ENCODE measurements at regions not wholly inside any gene's neighbourhood (a gene's known extent, or its start where the extent isn't known, plus 50 kb on each side); places are given as distances from the start of the nearest gene placed in this dataset.

DNA sequence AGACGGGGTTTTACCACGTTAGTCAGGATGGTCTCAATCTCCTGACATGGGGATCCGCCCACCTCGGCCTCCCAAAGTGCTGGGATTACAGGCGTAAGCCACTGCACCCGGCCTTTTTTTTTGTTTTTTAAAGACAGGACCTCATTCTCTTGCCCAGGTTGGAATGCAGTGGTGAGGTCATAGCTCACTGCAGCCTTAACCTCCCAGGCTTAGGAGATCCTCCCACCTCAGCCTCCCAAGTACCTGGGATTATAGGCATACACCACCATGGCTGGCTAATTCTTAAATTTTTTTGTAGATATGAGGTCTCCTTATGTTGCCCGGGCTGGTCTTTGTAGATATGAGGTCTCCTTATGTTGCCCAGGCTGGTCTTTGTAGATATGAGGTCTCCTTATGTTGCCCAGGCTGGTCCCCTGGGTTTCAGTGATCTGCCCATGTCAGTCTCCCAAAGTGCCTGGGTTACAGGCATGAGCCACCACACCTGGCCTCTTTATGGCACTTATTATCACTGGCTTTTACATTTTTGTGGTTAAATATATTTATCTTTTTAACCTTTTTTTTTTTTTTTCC is 82.3 kb upstream of the RNU6-1 start:
- no peak for TF ChIP-seq EZH2 (IDR thresholded peaks at IDR 0.05; ENCODE audit: borderline replicate concordance, low read length)
- TF ChIP-seq, protein P1, sequence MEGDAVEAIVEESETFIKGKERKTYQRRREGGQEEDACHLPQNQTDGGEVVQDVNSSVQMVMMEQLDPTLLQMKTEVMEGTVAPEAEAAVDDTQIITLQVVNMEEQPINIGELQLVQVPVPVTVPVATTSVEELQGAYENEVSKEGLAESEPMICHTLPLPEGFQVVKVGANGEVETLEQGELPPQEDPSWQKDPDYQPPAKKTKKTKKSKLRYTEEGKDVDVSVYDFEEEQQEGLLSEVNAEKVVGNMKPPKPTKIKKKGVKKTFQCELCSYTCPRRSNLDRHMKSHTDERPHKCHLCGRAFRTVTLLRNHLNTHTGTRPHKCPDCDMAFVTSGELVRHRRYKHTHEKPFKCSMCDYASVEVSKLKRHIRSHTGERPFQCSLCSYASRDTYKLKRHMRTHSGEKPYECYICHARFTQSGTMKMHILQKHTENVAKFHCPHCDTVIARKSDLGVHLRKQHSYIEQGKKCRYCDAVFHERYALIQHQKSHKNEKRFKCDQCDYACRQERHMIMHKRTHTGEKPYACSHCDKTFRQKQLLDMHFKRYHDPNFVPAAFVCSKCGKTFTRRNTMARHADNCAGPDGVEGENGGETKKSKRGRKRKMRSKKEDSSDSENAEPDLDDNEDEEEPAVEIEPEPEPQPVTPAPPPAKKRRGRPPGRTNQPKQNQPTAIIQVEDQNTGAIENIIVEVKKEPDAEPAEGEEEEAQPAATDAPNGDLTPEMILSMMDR (IDR thresholded peaks at IDR 0.05; ENCODE audit: low read length) = no peak
- H3K27ac ChIP-seq (ENCODE audit: low read depth, low read length, poor library complexity, severe bottlenecking) = no peak overlapping the region

DNA sequence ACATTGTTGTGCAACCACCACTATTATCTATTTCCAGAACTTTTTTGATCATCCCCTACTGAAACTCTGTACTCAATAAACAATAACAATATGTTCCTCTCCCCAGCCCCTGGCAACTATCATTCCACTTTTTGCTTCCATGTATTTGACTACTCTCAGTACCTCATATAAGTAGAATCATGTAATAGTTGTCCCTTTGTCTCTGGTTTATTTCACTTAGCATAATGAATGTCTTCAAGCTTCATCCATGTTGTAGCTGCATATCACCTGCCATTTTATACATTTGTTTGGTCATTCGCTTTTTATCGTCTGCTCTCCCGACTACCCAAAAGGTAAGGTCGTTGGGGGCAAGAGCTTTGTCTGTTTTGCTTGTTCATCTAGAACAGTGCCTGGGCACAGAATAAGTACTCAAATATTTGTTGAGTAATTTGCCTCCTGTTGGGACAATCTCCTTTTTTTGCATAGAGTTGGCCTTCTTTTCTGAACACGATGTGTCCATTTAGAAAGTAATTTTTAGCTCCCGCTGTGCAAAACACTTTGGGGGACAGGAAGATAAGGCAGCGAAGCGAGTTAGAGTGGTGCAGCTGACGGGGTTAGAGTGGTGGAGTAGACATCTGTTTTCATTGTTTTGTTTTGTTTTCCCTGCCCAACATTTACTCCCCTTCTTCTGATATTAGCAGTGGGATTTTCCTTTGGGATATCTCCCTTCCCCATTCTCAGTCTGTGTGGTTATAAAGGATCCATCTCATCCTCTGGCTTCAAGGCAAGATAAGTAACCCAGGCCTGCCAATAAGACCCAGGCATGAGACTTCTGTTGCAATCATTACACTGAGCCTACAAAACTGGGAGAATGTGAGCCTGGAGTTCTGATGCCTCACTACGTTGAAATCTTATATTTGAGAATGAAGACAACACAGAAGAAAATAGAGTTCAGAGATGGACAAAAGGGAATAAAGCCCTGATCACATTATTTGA is 83.4 kb upstream of the RNU6-1 start:
- Histone ChIP-seq H3K4me3 (ENCODE audit: low read depth, low read length, poor library complexity, severe bottlenecking) (no peak overlapping the region), H3F3A (ENCODE audit: insufficient read depth, low read length) (no peaks in the 10 kb centered on the region), H3K4me1 (ENCODE audit: insufficient read depth, low read length, severe bottlenecking) (no peaks in the 10 kb centered on the region), H3K9me3 (ENCODE audit: low read length) (peaks cover 8% of the 10 kb centered on the region), H3K79me2 (ENCODE audit: insufficient read depth, low read length) (no peaks in the 10 kb centered on the region), H3K27ac (ENCODE audit: low read depth, low read length, poor library complexity, severe bottlenecking) (no peak overlapping the region), H2AFZ (ENCODE audit: low read length) (no peak overlapping the region), H4K20me1 (ENCODE audit: insufficient read depth, low read length) (no peaks in the 10 kb centered on the region), H3K9me2 (ENCODE audit: low read depth, low read length) (no peaks in the 10 kb centered on the region), H3K36me3 (ENCODE audit: insufficient read depth, low read length) (peaks cover 6% of the 10 kb centered on the region; the same call in 1 of the 2 replicates), H3K27me3 (ENCODE audit: insufficient read depth, low read length) (no peaks in the 10 kb centered on the region; the same call in 1 of the 2 replicates), H3K9ac (ENCODE audit: low read length) (no peak overlapping the region), H3K4me2 (ENCODE audit: low read length) (no peak overlapping the region)
- TF ChIP-seq, protein P1 (IDR thresholded peaks at IDR 0.05; ENCODE audit: low read length) = no peak
- no peak for TF ChIP-seq EZH2 (IDR thresholded peaks at IDR 0.05; ENCODE audit: borderline replicate concordance, low read length)

More for the DNA sequence above, 82.3 kb upstream of the RNU6-1 start:
- Histone ChIP-seq H2AFZ (ENCODE audit: low read length) (no peak overlapping the region), H3K27me3 (ENCODE audit: insufficient read depth, low read length) (no peaks in the 10 kb centered on the region; the same call in 1 of the 2 replicates), H3K9ac (ENCODE audit: low read length) (no peak overlapping the region), H4K20me1 (ENCODE audit: insufficient read depth, low read length) (no peaks in the 10 kb centered on the region), H3K4me1 (ENCODE audit: insufficient read depth, low read length, severe bottlenecking) (no peaks in the 10 kb centered on the region), H3K79me2 (ENCODE audit: insufficient read depth, low read length) (no peaks in the 10 kb centered on the region), H3K9me3 (ENCODE audit: low read length) (peaks cover 14% of the 10 kb centered on the region), H3K9me2 (ENCODE audit: low read depth, low read length) (no peaks in the 10 kb centered on the region), H3K36me3 (ENCODE audit: insufficient read depth, low read length) (peaks cover 7% of the 10 kb centered on the region; the same call in 1 of the 2 replicates), H3F3A (ENCODE audit: insufficient read depth, low read length) (no peaks in the 10 kb centered on the region), H3K4me3 (ENCODE audit: low read depth, low read length, poor library complexity, severe bottlenecking) (no peak overlapping the region), H3K4me2 (ENCODE audit: low read length) (no peak overlapping the region)

DNA sequence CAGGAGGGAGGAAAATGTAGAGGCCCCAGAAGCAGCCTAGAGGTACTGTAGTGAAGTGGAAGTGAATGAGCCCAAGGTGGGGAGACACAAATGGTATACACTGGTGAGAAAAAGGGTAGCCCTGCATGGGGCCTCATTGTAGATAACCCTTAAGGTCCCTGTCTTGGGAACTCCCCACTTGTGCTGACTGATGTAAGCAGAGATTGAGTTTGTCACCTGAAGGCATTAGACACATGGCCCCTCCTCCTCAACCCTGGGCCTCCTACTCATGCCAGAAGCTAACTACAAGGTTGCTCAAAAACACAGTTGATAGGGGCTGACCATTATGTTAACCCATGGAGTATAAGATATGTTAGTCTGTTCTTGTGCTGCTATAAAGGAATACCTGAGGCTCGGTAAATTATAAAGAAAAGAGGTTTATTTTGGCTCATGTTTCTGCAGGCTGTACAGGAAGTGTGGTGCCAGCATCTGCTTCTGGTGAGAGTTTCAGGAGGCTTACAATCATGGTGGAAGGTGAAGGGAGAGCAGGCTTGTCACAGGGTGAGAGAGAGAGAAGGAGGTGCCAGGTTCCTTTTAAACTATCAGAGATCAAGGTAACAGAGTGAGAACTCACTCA is 84.6 kb upstream of the RNU6-1 start:
- Histone ChIP-seq H4K20me1 (ENCODE audit: insufficient read depth, low read length) (no peaks in the 10 kb centered on the region), H3K36me3 (ENCODE audit: insufficient read depth, low read length) (no peaks in the 10 kb centered on the region; the same call in 1 of the 2 replicates), H3K4me2 (ENCODE audit: low read length) (no peak overlapping the region), H3K27me3 (ENCODE audit: insufficient read depth, low read length) (no peaks in the 10 kb centered on the region), H3K4me3 (ENCODE audit: low read depth, low read length, poor library complexity, severe bottlenecking) (no peak overlapping the region), H3F3A (ENCODE audit: insufficient read depth, low read length) (no peaks in the 10 kb centered on the region), H2AFZ (ENCODE audit: low read length) (no peak overlapping the region), H3K9me2 (ENCODE audit: low read depth, low read length) (no peaks in the 10 kb centered on the region), H3K9ac (ENCODE audit: low read length) (no peak overlapping the region), H3K27ac (ENCODE audit: low read depth, low read length, poor library complexity, severe bottlenecking) (no peak overlapping the region), H3K9me3 (ENCODE audit: low read length) (no peaks in the 10 kb centered on the region), H3K79me2 (ENCODE audit: insufficient read depth, low read length) (no peaks in the 10 kb centered on the region), H3K4me1 (ENCODE audit: insufficient read depth, low read length, severe bottlenecking) (no peaks in the 10 kb centered on the region)
- TF ChIP-seq EZH2 (IDR thresholded peaks at IDR 0.05; ENCODE audit: borderline replicate concordance, low read length) = no peak
- TF ChIP-seq, protein P1 (IDR thresholded peaks at IDR 0.05; ENCODE audit: low read length) = no peak
